ENCODE measurements at regions not wholly inside any gene's neighbourhood (a gene's known extent, or its start where the extent isn't known, plus 50 kb on each side); places are given as distances from the start of the nearest gene placed in this dataset.

DNA sequence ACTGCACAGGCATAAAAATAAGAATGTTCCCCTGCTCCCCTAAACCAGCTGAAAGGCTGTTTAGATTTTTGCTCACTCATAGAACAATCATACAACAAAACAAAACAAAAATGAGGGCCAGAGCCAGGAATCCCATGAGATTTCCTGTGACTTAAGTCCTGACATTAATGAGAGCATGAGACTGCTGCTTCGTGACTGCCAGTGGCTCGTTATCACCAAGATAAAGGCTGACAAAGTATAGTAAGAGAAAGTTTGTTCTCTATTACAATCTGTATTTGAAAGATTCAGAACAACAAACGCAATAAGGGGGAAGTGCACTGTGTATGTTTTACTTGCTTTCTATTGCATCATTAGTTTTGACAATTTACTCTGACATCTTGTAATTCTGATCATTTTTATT, 837.1 kb upstream of the C9orf72 start:
- TF ChIP-seq, protein P1, sequence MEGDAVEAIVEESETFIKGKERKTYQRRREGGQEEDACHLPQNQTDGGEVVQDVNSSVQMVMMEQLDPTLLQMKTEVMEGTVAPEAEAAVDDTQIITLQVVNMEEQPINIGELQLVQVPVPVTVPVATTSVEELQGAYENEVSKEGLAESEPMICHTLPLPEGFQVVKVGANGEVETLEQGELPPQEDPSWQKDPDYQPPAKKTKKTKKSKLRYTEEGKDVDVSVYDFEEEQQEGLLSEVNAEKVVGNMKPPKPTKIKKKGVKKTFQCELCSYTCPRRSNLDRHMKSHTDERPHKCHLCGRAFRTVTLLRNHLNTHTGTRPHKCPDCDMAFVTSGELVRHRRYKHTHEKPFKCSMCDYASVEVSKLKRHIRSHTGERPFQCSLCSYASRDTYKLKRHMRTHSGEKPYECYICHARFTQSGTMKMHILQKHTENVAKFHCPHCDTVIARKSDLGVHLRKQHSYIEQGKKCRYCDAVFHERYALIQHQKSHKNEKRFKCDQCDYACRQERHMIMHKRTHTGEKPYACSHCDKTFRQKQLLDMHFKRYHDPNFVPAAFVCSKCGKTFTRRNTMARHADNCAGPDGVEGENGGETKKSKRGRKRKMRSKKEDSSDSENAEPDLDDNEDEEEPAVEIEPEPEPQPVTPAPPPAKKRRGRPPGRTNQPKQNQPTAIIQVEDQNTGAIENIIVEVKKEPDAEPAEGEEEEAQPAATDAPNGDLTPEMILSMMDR (conservative IDR thresholded peaks at IDR 0.05): no peak
- TF ChIP-seq EZH2 (IDR thresholded peaks at IDR 0.05; ENCODE audit: low read depth): no peak

All from PC-9 (cell line).